NCI-H69 (cell line): ENCODE measurements at regions not wholly inside any gene's neighbourhood (a gene's known extent, or its start where the extent isn't known, plus 50 kb on each side); places are given as distances from the start of the nearest gene placed in this dataset.
A peak's percentile ranks its signal among the peaks of the same experiment; 100 is the strongest.
"Not testable (repeated sequence)": the region's sequence is repeated elsewhere in the genome, so short reads cannot be mapped to it uniquely, and the experiment has no call there.

Experiments used
- DNase-seq: peaks from one replicate; lab custom pipeline; 2025; lab: John Stamatoyannopoulos, UW

DNA sequence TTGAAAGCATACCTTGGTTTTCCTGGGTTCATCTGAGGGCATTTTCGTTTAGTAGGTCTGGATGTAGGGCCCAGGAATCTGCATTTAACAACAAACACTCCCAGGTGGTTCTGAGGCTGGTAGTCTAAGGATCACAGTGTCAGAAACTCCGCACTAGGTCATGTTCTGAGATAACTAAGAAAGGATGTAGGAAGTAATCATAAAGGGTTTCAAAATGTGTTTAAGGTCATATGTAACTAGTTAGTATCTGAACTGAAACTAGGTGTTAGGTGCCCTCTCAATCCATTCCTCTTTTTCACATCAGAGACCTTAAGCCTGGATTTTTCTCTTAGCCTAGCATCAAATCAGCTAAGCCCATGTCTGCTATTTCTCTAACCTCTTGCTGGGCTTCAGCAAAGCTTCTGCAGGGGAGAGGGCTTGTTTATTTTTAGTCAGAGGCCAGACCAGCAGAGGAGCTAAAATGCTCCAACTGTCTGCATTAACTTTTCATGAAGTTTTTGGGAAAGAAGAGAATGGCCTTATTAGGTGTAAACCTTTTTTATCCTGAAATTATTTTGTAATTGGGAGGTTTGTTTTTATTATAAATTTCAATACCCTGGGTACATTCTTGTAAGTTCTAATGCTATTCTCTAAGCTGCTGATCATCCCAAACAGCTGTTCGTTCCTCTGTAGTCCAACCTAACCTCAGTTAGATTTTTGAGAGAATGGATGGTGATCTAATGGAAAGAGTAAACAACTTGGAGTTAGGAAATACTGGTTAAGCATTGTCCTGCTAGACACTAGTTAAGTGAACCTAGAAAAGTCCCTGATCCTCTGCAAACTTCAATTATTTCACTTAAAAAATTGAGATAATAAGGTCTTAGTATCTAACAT lies 262.8 kb upstream of the RFC3 start:
- DNase-seq, result no peak

DNA sequence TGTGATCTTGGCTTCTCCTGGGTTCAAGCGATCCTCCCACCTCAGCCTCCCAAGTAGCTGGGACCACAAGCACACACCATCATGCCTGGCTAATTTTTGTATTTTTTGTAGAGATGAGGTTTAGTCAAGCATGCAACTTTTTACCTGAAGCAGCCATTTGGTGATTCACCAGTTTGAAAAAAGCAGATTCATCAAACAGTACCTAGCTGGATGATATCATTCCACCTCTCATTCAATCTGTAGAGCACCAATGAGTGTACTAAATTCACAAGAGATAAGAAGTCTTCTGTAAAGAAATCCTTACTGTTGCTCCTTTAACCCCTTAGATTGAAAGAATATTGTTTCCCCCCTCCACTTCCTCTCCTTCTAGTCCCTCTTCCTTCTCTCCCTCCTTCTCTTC lies 261.1 kb upstream of the RFC3 start:
- no peak for DNase-seq

DNA sequence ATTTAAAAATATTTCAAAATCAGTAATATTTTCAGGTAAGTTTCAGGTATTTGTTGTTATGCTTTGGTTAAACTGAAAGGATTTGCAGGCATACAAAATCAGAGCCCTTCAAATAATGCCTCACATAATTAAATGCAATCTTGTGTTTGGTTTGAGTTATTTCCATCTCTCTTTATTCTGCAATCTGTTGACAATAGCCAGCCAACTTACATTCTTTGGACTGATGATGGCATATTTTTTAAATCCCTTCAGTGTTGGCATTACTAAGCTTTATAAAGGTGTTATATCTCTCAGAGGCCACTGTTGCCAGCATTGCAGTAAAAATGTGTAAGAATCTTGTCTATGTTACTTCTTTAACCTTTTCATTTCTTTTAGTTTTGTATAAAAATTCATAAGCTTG lies 257.2 kb upstream of the RFC3 start:
- no peak for DNase-seq

DNA sequence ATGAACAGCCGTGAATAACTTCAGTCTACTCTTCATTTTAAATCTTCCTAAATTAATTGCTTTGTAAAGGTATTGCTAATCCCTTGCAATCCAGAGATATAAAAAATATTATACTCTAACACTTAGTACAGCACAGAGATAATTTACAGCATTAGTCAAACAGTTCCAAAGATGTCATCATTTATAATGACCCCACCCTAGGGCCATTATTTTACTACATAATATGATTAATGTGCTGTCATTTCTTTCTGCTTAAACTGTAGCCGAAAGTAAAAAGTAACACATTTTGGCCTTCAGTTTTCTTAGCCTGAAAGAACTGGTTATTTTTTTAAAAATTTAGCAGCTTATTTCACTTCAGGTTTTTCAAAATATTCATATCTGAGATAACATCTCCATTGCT lies 256.3 kb upstream of the RFC3 start:
- DNase-seq, result peak; percentile 29

DNA sequence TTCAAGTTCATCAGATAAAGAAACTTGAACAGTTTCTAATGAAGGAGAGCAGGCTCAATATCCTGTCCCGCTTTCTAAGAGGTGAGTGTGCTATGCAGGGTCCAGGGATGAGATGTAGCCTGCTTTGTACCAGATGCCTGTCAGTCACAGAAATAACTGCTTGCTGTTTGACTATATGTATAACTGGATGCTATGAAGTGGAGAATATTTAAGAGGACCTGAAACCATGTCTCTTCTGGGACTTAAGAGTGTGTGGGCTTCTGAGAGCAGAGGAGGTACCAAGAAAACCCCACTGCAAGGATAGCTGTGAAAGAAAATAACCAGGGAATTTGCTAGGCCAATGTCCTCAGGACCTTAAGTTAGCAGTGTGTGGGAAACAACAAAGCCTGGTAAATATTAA lies 246.3 kb upstream of the RFC3 start:
- DNase-seq, result no peak

DNA sequence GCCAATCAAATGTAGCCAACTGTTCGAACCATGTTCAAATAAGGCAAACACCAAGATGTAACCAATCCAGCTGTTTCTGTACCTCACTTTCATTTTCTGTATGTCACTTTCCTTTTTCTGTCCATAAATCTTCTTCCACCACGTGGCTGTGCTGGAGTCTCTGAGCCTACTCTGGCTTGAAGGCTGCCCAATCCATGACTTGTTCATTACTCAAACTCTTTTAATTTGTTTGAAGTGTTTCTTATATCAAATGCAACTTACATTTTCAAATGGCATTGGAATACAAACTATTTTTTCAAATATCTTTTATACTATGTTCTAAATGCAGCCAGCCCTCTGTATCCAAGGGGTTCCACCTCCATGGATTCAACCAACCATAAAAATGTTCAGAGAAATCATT lies 245.6 kb upstream of the RFC3 start:
- DNase-seq, result not testable (repeated sequence)

DNA sequence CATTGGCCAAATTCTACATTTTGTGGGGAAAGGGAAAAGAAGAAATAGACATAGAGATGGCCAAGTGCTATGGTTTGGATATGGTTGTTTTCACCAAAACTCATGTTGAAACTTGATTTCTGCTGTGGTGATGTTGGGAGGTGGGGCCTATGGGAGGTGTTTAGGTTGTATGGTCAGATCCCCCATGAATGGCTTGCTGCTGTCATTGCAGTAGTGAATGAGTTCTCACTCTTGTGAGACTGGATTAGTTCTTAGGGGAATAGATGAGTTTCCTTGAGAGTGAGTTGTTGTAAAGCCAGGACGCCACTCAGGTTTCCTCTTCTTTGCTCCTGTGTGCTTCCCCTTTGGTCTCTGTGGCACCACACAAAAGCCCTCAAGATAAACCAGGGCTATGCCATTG lies 242.6 kb upstream of the RFC3 start:
- DNase-seq, result no peak

DNA sequence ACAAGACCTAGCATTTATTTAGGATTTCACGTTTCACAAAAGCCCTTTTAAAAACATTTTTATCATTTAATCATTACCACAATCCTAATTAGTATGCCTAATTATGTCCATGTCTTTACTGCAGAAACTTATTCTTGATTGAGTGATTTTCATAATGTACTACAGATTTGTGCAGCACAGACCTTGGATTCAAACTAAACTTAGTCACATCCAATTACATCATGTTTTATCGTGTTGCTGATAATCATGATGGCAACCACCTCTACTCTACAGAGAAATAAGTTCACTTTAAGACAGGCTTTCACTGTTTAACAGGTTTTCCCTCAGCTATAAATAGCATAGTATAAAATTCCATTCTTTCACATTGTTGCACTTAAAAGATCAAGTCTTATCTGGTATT lies 240.9 kb upstream of the RFC3 start:
- DNase-seq, result no peak

DNA sequence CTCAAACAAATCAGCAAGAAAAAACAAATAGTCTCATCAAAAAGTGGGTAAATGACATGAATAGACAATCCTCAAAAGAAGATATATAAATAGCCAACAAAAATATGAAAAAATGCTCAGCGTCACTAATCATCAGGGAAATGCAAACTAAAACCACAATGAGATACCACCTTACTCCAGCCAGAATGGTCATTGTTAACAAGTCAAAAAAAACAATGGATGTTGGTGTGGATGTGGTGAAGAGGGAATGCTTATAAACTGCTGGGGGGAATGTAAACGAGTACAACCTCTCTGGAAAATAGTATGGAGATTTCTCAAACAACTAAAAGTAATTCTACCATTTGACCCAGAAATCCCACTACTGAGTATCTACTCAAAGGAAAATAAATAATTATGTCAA lies 239.2 kb upstream of the RFC3 start:
- DNase-seq, result no peak

DNA sequence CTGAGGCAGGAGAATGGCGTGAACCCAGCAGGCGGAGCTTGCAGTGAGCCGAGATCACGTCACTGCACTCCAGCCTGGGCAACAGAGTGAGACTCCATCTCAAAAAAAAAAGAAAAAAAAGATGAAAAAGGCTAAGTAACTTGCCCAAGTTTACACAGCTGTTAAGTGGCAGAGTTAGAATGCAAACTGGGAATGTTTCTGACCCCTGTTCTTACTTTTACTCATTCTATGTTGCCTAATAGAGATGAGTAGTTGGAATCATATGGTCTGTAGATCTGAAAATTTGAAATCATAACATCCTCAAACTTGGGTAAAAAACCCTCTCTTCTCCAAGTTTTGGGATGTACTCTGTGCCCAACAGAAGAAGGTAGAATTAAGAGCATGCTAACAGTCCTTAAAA lies 235.8 kb upstream of the RFC3 start:
- no peak for DNase-seq

DNA sequence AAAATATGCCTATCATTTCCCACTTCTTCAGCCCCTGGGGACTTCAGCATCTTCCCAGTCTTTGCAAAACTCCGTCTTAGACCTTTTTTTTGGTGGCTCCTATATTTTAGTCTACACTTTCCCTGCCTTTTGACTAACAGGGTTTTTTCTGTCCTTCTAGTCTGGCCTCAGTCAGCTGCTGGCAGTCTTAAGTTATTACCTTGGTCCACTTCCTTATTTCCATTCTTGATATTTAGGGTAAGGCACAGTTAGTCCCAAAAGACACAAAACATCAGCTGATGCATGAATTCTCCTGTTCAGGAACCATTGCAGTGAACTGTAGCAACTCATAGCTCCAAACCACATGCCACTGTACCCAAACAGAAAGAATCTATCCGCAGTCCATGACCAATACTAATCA lies 234.6 kb upstream of the RFC3 start:
- no peak for DNase-seq

DNA sequence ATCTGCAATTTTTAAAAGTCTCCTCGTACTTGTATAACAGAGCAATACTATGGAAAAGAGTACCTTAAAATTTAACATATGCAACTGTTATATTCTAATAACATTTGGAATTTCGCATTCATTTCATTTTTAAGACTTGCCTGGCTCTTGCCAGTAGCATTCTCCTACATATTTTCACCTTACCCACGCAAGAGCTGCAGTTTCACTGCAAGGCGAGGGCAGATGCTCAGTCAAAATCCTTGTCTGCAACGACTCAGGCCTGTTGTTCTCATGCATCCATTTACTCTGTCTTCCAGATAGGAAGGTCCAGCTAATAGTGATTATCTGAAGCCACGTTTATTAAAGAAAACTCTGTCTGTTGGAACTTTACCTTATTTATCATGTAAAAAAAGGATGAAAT lies 227.0 kb upstream of the RFC3 start:
- no peak for DNase-seq

DNA sequence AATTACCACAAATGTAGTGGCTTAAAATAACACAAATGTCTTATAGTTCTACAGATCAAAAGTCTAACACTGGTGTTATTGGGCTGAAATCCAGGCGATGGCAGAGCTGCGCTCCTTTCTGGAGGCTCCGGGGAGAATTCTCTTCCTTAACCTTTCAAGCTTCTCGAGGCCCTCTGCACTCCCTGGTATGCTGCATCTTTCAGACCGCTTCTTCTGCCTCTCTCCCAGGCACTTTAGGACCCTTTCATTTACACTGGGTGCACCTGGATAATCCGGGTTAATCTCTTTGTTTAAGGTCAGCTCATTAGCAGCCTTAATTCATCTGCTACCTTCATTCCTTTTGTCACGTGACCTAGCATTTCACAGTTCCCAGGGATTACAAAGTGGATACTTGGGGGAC lies 211.3 kb upstream of the RFC3 start:
- DNase-seq, result peak; percentile 59

DNA sequence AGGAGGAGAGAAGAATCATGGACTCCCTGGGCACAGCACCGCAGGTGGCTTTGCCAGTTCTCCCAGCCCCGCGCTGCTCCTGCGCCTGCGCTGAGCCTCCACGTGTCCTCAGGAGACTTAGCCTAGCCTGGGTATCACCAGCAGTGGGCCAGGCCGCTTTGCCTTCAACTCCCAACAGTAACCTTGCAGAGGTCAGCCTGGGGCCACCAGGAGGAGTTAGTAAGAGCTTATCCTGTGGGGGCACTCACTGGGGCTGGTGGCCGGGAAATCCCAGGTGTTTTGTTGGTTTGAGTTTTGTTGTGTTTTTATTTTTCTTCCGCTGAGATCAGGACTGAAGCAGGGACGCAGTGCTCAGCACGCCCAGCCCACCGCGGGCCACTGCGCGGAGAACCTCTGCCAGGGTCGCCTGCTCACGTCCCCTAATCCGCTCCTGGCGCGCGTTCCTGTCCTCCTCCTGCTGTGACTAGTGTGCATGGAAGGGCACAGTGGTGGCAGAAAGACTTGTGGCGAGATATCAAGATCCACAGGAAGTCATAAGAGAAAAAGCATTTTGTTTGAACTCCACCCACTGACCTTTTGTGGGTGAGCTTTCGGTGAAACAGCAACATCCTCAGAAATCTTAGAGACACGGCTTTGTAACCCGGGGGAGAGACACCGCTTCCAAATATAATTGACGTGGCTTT lies 207.4 kb upstream of the RFC3 start:
- peak; percentile 92 for DNase-seq

DNA sequence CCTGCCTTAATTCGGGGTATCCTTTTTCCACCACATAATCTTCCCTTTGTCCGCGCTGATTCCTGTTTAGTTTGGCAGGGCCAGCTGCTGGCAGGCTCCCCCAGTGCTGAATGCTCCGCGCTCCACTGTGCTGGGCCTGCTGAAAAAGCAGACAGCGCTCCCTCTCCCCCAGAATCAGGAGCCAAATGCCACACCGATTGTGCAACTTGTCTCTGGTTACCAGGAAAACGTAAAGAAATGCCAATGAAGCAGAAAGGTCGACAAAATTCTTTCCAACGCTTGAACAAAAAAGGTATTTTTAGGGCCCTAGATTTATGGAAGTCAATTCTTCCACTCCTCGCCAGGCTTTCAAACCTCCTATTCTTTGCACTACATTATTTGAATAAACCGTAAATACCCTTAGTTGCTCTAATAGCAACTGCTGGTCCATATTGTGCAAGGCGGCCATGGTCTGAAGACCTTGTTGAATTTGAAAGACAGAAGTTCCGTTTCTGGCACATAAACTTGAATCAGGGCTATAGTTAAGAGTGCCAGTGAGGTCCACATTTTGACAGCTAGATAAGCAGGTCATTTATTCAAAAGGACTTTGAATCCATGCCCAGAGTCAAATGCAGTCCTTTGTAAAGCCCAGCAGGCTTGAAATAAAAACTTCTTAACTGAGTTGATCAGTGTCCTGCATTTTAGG lies 206.7 kb upstream of the RFC3 start:
- DNase-seq, result peak; percentile 88

DNA sequence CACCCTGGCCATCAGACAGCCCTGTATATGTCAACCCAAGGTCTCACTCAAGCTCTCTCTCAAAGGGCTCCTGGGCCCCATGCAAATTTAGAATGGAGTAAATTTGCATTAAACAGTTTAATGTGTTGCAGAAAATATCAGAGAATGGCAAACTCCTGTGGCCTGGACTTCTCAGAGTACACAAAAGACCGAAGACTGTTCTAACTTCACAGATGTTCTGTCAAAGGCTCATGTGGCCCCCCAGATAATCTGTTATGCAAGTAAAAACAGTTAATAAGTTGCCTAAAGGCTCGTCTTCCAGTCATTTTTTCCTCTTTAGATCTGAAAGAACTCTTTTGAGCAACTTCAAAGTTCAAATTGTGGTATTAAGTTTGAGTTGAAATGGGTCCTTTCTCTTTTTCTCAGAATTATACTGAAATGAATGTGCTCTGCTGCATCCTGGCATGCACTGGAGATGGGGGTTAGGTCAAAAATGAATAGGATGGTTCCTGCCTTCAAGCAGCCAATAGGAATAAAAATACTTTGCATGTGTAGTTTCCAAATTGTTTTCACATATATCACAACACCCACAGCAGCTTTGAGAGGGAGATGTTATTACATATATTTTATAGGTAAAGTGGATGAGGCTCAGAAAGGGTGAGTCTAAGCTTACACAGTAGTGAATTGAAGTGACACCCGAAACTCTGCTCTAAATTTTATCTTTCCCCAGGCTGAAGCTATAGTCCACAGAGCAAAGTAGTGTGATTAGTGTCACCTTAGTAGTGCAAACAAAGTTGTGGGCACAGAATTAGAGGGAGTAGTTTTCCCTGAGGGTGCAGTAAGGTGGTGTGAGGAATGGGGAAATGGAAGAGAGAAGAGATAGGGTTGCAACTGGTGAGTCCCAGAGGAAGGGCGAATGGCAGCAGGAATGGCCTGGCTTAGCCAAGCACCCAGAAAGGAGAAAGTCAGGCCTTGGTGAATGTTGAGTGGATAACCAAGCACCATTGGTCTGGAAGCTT lies 205.0 kb upstream of the RFC3 start:
- no peak for DNase-seq

DNA sequence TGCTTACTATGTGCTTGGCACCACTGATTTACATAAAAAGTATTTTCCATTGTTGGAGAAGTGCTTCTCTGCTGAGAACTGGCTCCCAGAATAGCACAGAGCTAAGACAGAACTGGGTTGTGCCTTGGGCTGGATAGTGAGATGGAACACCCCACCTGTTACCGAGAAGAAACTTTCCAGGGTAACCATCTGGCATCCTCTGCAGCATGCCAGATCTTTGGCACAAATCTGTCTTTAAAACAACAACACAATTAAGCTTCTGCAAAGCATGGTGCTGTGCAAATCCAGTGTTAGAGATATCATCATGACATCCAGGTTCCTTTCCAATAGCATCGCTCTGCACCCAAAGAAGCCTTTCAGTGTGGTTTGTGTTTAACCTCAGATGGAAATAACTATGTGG lies 202.5 kb upstream of the RFC3 start:
- peak; percentile 48 for DNase-seq

DNA sequence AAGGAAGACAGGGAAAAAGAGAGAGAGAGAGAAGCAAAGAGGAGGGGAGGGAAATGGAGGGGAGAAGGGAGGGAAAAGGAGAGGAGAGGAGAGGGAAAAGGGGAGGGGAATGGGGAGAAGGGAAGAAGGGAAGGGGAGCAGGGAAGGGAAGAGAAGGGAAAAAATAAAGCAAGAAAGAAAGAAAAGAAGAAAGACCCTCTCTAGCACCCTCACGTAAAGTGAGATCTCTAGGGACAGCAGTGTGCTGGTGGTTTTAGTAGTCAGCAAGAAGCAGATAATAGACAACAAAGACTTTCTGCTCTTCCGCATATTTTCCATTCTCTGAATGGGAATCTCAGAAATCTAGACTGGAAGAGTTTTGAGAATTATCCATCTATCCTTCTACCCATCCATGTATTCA lies 201.8 kb upstream of the RFC3 start:
- no peak for DNase-seq

DNA sequence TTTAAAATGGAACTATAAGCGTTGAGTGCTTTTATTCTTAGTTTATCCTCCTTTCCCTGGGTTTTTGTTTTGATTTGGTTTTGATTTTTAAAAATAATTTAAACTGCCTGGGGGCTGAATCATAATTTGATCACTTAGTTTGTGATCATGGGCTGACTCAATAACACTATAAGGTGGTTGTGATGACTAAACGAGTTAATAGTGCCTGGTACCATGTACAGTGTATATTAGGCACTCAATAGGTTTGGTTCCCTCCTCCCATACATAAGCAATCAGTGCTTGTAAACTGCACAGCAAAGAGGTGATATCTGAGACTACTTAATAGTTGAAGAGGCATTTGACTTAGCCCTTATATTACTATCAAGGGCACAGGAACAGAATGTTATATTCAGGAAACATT lies 200.9 kb upstream of the RFC3 start:
- no peak for DNase-seq

DNA sequence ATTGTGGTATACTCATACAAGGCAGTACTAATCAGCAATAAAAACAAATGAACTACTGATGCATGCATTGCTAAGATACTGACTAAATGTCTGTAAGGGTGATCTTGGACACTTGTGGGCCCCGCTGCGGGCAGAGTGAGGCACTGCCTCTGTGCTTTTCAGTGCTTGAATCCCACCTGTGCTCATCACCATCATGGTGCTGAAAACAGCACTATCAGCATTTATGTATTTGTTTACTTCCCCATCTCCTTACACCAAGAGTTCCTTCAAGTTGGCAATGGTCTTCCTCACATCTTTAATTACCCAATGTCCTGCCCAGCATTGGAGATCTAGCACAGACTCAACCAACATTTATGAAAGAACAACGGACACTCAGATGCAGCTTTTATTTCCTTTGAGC lies 193.7 kb upstream of the RFC3 start:
- DNase-seq, result no peak

DNA sequence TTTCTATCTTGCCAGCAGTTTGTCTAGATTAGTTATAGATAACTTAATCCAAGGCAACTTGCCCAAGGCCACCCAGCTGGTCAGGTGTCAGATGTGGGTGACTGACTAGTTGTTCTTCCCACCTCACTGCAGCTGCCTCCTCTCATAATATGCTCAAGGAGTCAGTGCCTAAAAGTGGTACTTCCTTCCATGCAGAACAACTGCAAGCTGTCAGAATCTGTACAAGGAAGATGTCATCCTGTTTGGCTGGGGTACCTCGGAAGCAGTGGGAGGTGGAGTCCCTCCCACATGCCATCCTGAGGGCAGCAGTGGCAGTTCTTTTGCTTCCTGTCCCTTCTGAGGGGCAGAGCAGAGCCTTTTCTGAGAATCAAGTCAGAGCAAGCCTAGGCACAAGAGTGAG lies 193.2 kb upstream of the RFC3 start:
- no peak for DNase-seq

DNA sequence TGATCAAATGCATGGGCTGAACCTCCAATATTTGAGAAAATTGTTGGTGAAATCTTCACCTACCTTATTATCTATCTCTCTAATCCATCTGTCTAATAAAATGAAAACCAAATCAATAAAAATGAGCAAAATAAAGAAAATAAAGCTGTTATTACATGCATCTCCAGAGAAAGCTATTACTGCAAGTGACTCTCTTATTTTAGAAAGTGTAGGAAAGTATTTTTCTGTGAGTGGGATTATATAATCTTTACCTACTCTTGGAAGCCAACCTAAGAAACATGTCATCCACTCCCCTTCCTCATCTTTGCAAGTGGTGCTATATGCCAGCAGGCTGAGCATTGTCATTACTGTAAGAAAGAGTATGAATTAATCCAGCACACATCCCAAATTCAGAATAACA lies 191.5 kb upstream of the RFC3 start:
- no peak for DNase-seq
